ENCODE measurements at regions not wholly inside any gene's neighbourhood (a gene's known extent, or its start where the extent isn't known, plus 50 kb on each side); places are given as distances from the start of the nearest gene placed in this dataset.
"Not testable (repeated sequence)": the region's sequence is repeated elsewhere in the genome, so short reads cannot be mapped to it uniquely, and the experiment has no call there.

GRCh38 chrX:67044866-67045265 is 406.0 kb upstream of the EDA2R start:
- H3K79me2 ChIP-seq (ENCODE audit: insufficient read depth, low read length): no peaks in the 10 kb centered on the region
- no peak overlapping the region for H3K27ac ChIP-seq (ENCODE audit: low read depth, low read length)
- no peaks in the 10 kb centered on the region for H3K4me1 ChIP-seq (ENCODE audit: insufficient read depth, low read length)
- H3K4me2 ChIP-seq (ENCODE audit: insufficient read depth, low read length): no peak overlapping the region
- H2AFZ ChIP-seq (ENCODE audit: low read length): no peak overlapping the region
- H4K20me1 ChIP-seq (ENCODE audit: insufficient read depth, low read length): no peaks in the 10 kb centered on the region
- H3K36me3 ChIP-seq (ENCODE audit: insufficient read depth, low read length): no peaks in the 10 kb centered on the region
- TF ChIP-seq, protein P1, sequence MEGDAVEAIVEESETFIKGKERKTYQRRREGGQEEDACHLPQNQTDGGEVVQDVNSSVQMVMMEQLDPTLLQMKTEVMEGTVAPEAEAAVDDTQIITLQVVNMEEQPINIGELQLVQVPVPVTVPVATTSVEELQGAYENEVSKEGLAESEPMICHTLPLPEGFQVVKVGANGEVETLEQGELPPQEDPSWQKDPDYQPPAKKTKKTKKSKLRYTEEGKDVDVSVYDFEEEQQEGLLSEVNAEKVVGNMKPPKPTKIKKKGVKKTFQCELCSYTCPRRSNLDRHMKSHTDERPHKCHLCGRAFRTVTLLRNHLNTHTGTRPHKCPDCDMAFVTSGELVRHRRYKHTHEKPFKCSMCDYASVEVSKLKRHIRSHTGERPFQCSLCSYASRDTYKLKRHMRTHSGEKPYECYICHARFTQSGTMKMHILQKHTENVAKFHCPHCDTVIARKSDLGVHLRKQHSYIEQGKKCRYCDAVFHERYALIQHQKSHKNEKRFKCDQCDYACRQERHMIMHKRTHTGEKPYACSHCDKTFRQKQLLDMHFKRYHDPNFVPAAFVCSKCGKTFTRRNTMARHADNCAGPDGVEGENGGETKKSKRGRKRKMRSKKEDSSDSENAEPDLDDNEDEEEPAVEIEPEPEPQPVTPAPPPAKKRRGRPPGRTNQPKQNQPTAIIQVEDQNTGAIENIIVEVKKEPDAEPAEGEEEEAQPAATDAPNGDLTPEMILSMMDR (IDR thresholded peaks at IDR 0.05; ENCODE audit: extremely low read depth, low read depth, low read length): no peak
- H3K27me3 ChIP-seq (ENCODE audit: insufficient read depth, low read length): no peaks in the 10 kb centered on the region
- DNase-seq (ENCODE audit: insufficient read length, low spot score, missing footprints): no peak
- no peaks in the 10 kb centered on the region for H3K9me3 ChIP-seq (ENCODE audit: low read depth, low read length)
- H3K4me3 ChIP-seq (ENCODE audit: insufficient read depth, low read length): no peak overlapping the region

- Histone ChIP-seq H3K27me3 (ENCODE audit: insufficient read depth, low read length) (no peaks in the 10 kb centered on the region), H3K4me1 (ENCODE audit: insufficient read depth, low read length) (no peaks in the 10 kb centered on the region), H4K20me1 (ENCODE audit: insufficient read depth, low read length) (no peaks in the 10 kb centered on the region), H3K27ac (ENCODE audit: low read depth, low read length) (no peak overlapping the region), H3K36me3 (ENCODE audit: insufficient read depth, low read length) (no peaks in the 10 kb centered on the region), H3K79me2 (ENCODE audit: insufficient read depth, low read length) (no peaks in the 10 kb centered on the region), H3K4me2 (ENCODE audit: insufficient read depth, low read length) (no peak overlapping the region), H2AFZ (ENCODE audit: low read length) (no peak overlapping the region), H3K4me3 (ENCODE audit: insufficient read depth, low read length) (no peak overlapping the region), H3K9me3 (ENCODE audit: low read depth, low read length) (no peaks in the 10 kb centered on the region)
- TF ChIP-seq, protein P1 (IDR thresholded peaks at IDR 0.05; ENCODE audit: extremely low read depth, low read depth, low read length): no peak
- DNase-seq (ENCODE audit: insufficient read length, low spot score, missing footprints): no peak
These were observed 405.3 kb upstream of the EDA2R start for GRCh38 chrX:67044029-67044653.

- TF ChIP-seq, protein P1 (IDR thresholded peaks at IDR 0.05; ENCODE audit: extremely low read depth, low read depth, low read length): no peak
- Histone ChIP-seq H3K27ac (ENCODE audit: low read depth, low read length) (no peak overlapping the region), H4K20me1 (ENCODE audit: insufficient read depth, low read length) (no peaks in the 10 kb centered on the region), H3K4me1 (ENCODE audit: insufficient read depth, low read length) (no peaks in the 10 kb centered on the region), H3K4me2 (ENCODE audit: insufficient read depth, low read length) (no peak overlapping the region), H3K79me2 (ENCODE audit: insufficient read depth, low read length) (no peaks in the 10 kb centered on the region), H3K27me3 (ENCODE audit: insufficient read depth, low read length) (no peaks in the 10 kb centered on the region), H3K9me3 (ENCODE audit: low read depth, low read length) (peaks cover 3% of the 10 kb centered on the region), H2AFZ (ENCODE audit: low read length) (no peak overlapping the region), H3K4me3 (ENCODE audit: insufficient read depth, low read length) (no peak overlapping the region), H3K36me3 (ENCODE audit: insufficient read depth, low read length) (no peaks in the 10 kb centered on the region)
- DNase-seq (ENCODE audit: insufficient read length, low spot score, missing footprints): no peak
These were observed 365.6 kb upstream of the EDA2R start for GRCh38 chrX:67004451-67004850.

DNA sequence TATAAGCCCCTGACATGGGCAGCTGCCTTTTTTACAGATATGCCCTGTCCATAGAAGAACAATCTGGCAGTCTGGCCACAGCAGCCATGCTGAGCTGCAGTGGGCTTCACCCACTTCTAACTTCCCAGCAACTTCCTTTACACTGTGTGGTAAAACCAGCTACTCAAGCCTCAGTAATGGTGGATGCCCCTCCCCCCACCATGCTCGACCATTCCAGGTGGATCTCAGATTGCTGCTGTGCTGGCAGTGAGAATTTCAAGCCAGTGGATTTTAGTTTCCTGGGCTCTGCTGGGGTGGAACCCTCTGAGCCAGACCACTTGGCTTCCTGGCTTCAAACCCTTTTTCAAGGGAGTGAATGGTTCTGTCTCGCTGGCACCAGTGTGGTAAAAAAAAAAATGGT is 355.9 kb upstream of the EDA2R start:
- TF ChIP-seq, protein P1 (IDR thresholded peaks at IDR 0.05; ENCODE audit: extremely low read depth, low read depth, low read length): no peak
- H3K4me2 ChIP-seq (ENCODE audit: insufficient read depth, low read length): no peak overlapping the region
- no peak overlapping the region for H3K4me3 ChIP-seq (ENCODE audit: insufficient read depth, low read length)
- H3K9me3 ChIP-seq (ENCODE audit: low read depth, low read length): no peaks in the 10 kb centered on the region
- H3K27ac ChIP-seq (ENCODE audit: low read depth, low read length): no peak overlapping the region
- H3K79me2 ChIP-seq (ENCODE audit: insufficient read depth, low read length): no peaks in the 10 kb centered on the region
- H3K36me3 ChIP-seq (ENCODE audit: insufficient read depth, low read length): no peaks in the 10 kb centered on the region
- H3K4me1 ChIP-seq (ENCODE audit: insufficient read depth, low read length): no peaks in the 10 kb centered on the region
- no peak overlapping the region for H2AFZ ChIP-seq (ENCODE audit: low read length)
- H3K27me3 ChIP-seq (ENCODE audit: insufficient read depth, low read length): no peaks in the 10 kb centered on the region
- no peaks in the 10 kb centered on the region for H4K20me1 ChIP-seq (ENCODE audit: insufficient read depth, low read length)
- no peak for DNase-seq (ENCODE audit: insufficient read length, low spot score, missing footprints)

DNA sequence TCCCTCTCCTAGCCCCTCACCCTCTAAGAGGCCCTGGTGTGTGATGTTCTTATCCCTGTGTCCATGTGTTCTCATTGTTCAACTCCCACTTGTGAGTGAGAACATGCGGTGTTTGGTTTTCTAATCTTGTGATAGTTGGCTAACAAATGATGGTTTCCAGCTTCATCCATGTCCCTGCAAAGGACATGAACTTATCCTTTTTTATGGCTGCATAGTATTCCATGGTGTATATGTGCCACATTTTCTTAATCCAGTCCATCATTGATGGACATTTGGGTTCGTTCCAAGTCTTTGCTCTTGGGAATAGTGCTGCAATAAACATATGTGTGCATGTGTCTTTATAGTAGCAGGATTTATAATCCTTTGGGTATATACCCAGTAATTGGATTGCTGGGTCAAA is 353.2 kb upstream of the EDA2R start:
- H3K9me3 ChIP-seq (ENCODE audit: low read depth, low read length); H3K27ac ChIP-seq (ENCODE audit: low read depth, low read length); H3K4me2 ChIP-seq (ENCODE audit: insufficient read depth, low read length); H4K20me1 ChIP-seq (ENCODE audit: insufficient read depth, low read length); H3K4me3 ChIP-seq (ENCODE audit: insufficient read depth, low read length); DNase-seq (ENCODE audit: insufficient read length, low spot score, missing footprints); H3K79me2 ChIP-seq (ENCODE audit: insufficient read depth, low read length); H3K36me3 ChIP-seq (ENCODE audit: insufficient read depth, low read length); H2AFZ ChIP-seq (ENCODE audit: low read length); H3K4me1 ChIP-seq (ENCODE audit: insufficient read depth, low read length); H3K27me3 ChIP-seq (ENCODE audit: insufficient read depth, low read length): not testable (repeated sequence)
